Neural progenitor cell (in vitro differentiated cells): ENCODE measurements at regions not wholly inside any gene's neighbourhood (a gene's known extent, or its start where the extent isn't known, plus 50 kb on each side); places are given as distances from the start of the nearest gene placed in this dataset.
A peak's percentile ranks its signal among the peaks of the same experiment; 100 is the strongest.

Source experiments
- DNase-seq: peaks from one replicate; pipeline ENCODE4 v3.0.0-alpha.2; 2016; ENCODE audit warnings: low spot score
- H2AFZ ChIP-seq: fragments of 200-600 bp; sonication (generic); replicated peaks from 2 replicates; pipeline ENCODE4 v1.6.1; 2016; ENCODE audit warnings: antibody characterized with exemption
- H3F3A ChIP-seq: fragments of 200-600 bp; sonication (generic); 2 replicates; pipeline ENCODE4 v1.6.1; 2016; ENCODE audit warnings: antibody characterized with exemption, low read depth
- H3K27ac ChIP-seq: fragments of 200-600 bp; sonication (generic); 2 replicates; pipeline ENCODE4 v1.5.1; 2016; ENCODE audit warnings: mild to moderate bottlenecking
- H3K27me3 ChIP-seq: fragments of 200-600 bp; sonication (generic); 2 replicates; pipeline ENCODE4 v1.6.1; 2016; ENCODE audit warnings: mild to moderate bottlenecking, moderate library complexity
- H3K36me3 ChIP-seq: fragments of 200-600 bp; sonication (generic); 2 replicates; pipeline ENCODE4 v1.5.1; 2016
- H3K4me1 ChIP-seq: fragments of 200-600 bp; sonication (generic); 2 replicates; pipeline ENCODE4 v1.6.1; 2016; ENCODE audit warnings: mixed run types
- H3K4me2 ChIP-seq: fragments of 200-600 bp; sonication (generic); 2 replicates; pipeline ENCODE4 v1.6.1; 2016
- H3K4me3 ChIP-seq: fragments of 200-600 bp; sonication (generic); 2 replicates; pipeline ENCODE4 v1.5.1; 2016
- H3K79me2 ChIP-seq: fragments of 200-600 bp; sonication (generic); 2 replicates; pipeline ENCODE4 v1.6.1; 2016; ENCODE audit warnings: low read depth
- H3K9ac ChIP-seq: fragments of 200-600 bp; sonication (generic); 2 replicates; pipeline ENCODE4 v1.6.1; 2016
- H3K9me3 ChIP-seq: fragments of 200-600 bp; sonication (generic); 2 replicates; pipeline ENCODE4 v1.5.1; 2016; ENCODE audit warnings: low read depth
- H4K20me1 ChIP-seq: fragments of 200-600 bp; sonication (generic); 2 replicates; pipeline ENCODE4 v1.6.1; 2016; ENCODE audit warnings: low read depth
- H3K27ac Mint-ChIP-seq: 3 replicates; pipeline ENCODE4 v1.8.0; 2021; ENCODE audit warnings: mixed read lengths
- H3K27me3 Mint-ChIP-seq: 2 replicates; pipeline ENCODE4 v1.8.0; 2022; ENCODE audit warnings: low read depth, mild to moderate bottlenecking, inconsistent platforms, moderate library complexity, mixed read lengths; ENCODE audit not compliant: insufficient read depth
- H3K36me3 Mint-ChIP-seq: 3 replicates; pipeline ENCODE4 v1.8.0; 2021; ENCODE audit warnings: mixed read lengths
- H3K4me1 Mint-ChIP-seq: 3 replicates; pipeline ENCODE4 v1.8.0; 2021; ENCODE audit warnings: mixed read lengths
- H3K4me3 Mint-ChIP-seq: 3 replicates; pipeline ENCODE4 v1.8.0; 2021; ENCODE audit warnings: mild to moderate bottlenecking, moderate library complexity, mixed read lengths
- H3K9me3 Mint-ChIP-seq: 3 replicates; pipeline ENCODE4 v1.8.0; 2020; ENCODE audit warnings: mixed read lengths
- EZH2 ChIP-seq: fragments of 200-600 bp; sonication (generic); IDR thresholded peaks from 2 replicates; pipeline ENCODE4 v1.6.1; 2017; ENCODE audit warnings: antibody characterized with exemption, mild to moderate bottlenecking, moderate library complexity
- EZH2phosphoT487 ChIP-seq: fragments of 200-600 bp; sonication (generic); IDR thresholded peaks from 2 replicates; pipeline ENCODE4 v1.6.1; 2017; ENCODE audit warnings: antibody characterized with exemption
- TF ChIP-seq, protein P1 (sequence below): fragments of 200-600 bp; sonication (generic); IDR thresholded peaks from 2 replicates; pipeline ENCODE4 v1.5.1; 2017; ENCODE audit warnings: antibody characterized with exemption, mild to moderate bottlenecking

DNA sequence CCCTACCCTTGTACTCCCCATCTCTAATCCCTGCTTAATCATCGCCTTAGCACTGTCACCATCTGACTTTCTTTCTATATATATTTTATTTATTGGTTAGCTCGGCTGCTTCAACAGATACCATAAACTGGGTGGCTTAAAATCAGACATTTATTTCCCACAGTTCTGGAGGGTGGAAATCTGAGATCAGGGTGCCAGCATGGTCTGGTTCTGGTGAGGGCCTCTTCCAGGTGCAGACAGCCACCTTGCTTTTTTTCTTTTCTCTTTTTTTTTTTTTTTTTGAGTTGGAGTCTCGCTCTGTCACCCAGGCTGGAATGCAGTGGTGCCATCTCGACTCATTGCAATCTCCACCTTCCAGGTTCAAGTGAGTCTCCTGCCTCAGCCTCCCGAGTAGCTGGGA is 127.5 kb upstream of the ESR1 start:
- Histone ChIP-seq H3K36me3 (no peaks in the 10 kb centered on the region), H3K9me3 (no peaks in the 10 kb centered on the region), H3K27ac (no peak overlapping the region), H2AFZ (no peak overlapping the region), H3K4me1 (no peaks in the 10 kb centered on the region), H3K4me2 (no peak overlapping the region), H3K79me2 (no peaks in the 10 kb centered on the region), H3F3A (no peaks in the 10 kb centered on the region), H3K9ac (no peak overlapping the region), H3K27me3 (no peaks in the 10 kb centered on the region), H3K4me3 (no peak overlapping the region), H4K20me1 (no peaks in the 10 kb centered on the region)
- no peaks in the 10 kb centered on the region for H3K27me3 Mint-ChIP-seq
- no peaks in the 10 kb centered on the region for H3K9me3 Mint-ChIP-seq
- H3K4me1 Mint-ChIP-seq = no peaks in the 10 kb centered on the region
- no peak overlapping the region for H3K27ac Mint-ChIP-seq
- DNase-seq = no peak
- TF ChIP-seq, protein P1, sequence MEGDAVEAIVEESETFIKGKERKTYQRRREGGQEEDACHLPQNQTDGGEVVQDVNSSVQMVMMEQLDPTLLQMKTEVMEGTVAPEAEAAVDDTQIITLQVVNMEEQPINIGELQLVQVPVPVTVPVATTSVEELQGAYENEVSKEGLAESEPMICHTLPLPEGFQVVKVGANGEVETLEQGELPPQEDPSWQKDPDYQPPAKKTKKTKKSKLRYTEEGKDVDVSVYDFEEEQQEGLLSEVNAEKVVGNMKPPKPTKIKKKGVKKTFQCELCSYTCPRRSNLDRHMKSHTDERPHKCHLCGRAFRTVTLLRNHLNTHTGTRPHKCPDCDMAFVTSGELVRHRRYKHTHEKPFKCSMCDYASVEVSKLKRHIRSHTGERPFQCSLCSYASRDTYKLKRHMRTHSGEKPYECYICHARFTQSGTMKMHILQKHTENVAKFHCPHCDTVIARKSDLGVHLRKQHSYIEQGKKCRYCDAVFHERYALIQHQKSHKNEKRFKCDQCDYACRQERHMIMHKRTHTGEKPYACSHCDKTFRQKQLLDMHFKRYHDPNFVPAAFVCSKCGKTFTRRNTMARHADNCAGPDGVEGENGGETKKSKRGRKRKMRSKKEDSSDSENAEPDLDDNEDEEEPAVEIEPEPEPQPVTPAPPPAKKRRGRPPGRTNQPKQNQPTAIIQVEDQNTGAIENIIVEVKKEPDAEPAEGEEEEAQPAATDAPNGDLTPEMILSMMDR = no peak
- TF ChIP-seq EZH2phosphoT487 (no peak), EZH2 (no peak)
- H3K4me3 Mint-ChIP-seq = no peak overlapping the region
- no peaks in the 10 kb centered on the region for H3K36me3 Mint-ChIP-seq

DNA sequence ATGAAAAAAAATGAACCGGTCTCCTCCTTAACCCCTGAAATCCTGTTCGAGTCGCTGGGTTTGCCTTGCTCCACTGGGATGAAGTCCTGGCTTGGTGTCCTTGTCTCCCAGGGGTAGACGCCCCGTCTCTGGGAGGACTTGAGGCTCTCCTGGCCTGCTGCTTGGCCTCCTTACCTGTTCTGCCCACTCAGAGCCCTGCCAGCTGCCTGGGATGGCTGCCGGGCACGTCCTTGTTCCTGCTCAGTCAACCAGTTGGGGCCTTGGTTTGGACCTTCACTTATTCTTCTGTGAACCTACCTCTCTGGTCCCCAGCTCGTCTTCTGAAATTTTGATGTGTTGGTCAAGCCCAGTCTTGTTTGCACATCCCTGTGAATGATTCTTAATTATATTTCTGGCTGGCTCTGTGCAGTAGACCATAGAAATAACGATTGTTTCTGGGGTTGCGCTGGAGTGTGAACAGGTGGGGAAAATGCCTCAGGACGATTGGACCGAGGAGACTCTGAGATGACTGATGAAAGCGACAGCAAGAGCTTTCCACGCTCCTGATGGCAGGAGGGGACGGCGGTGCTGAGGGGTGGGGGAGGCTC is 126.5 kb upstream of the ESR1 start:
- H3K9me3 ChIP-seq = no peaks in the 10 kb centered on the region
- Mint-ChIP-seq H3K36me3 (no peaks in the 10 kb centered on the region), H3K4me1 (no peaks in the 10 kb centered on the region), H3K27me3 (no peaks in the 10 kb centered on the region), H3K27ac (no peak overlapping the region), H3K4me3 (no peak overlapping the region), H3K9me3 (no peaks in the 10 kb centered on the region)
- H3K4me3 ChIP-seq = no peak overlapping the region
- no peaks in the 10 kb centered on the region for H3K36me3 ChIP-seq
- H2AFZ ChIP-seq = no peak overlapping the region
- no peaks in the 10 kb centered on the region for H3K4me1 ChIP-seq
- no peak for TF ChIP-seq EZH2phosphoT487
- TF ChIP-seq EZH2 = no peak
- TF ChIP-seq, protein P1 = no peak
- no peaks in the 10 kb centered on the region for H3F3A ChIP-seq
- no peak overlapping the region for H3K4me2 ChIP-seq
- no peak overlapping the region for H3K27ac ChIP-seq
- no peak for DNase-seq
- H3K79me2 ChIP-seq = no peaks in the 10 kb centered on the region
- H3K9ac ChIP-seq = no peak overlapping the region
- no peaks in the 10 kb centered on the region for H3K27me3 ChIP-seq
- no peaks in the 10 kb centered on the region for H4K20me1 ChIP-seq

GRCh38 chr6:151681433-151682059 is 125.9 kb upstream of the ESR1 start:
- Histone ChIP-seq H3K9me3 (no peaks in the 10 kb centered on the region), H2AFZ (peak overlapping the region; percentile 50), H3K4me2 (no peak overlapping the region), H4K20me1 (no peaks in the 10 kb centered on the region), H3K9ac (no peak overlapping the region), H3K36me3 (no peaks in the 10 kb centered on the region), H3K79me2 (no peaks in the 10 kb centered on the region), H3K4me3 (no peak overlapping the region), H3K4me1 (no peaks in the 10 kb centered on the region), H3K27me3 (no peaks in the 10 kb centered on the region), H3F3A (no peaks in the 10 kb centered on the region), H3K27ac (no peak overlapping the region)
- no peak for DNase-seq
- Mint-ChIP-seq H3K27me3 (no peaks in the 10 kb centered on the region), H3K4me3 (no peak overlapping the region), H3K4me1 (no peaks in the 10 kb centered on the region), H3K27ac (no peak overlapping the region), H3K9me3 (no peaks in the 10 kb centered on the region), H3K36me3 (no peaks in the 10 kb centered on the region)
- no peak for TF ChIP-seq EZH2phosphoT487
- TF ChIP-seq, protein P1 = no peak
- no peak for TF ChIP-seq EZH2
